Sigmoid colon (tissue), 6 donors: ENCODE measurements at regions not wholly inside any gene's neighbourhood (a gene's known extent, or its start where the extent isn't known, plus 50 kb on each side); places are given as distances from the start of the nearest gene placed in this dataset.

Experiments used
- DNase-seq: peaks from one replicate; pipeline ENCODE4 v3.0.0-alpha.2; 2019
- H3K27ac ChIP-seq, 4 donors: fragments of 200-600 bp; sonication (generic); one replicate each; pipeline ENCODE4 v1.5.1; 2016 to 2019; ENCODE audit warnings: mild to moderate bottlenecking in 1 of 4
- H3K27me3 ChIP-seq, 3 donors: fragments of 200-600 bp; sonication (generic); one replicate each; pipeline ENCODE4 v1.5.1; 2019; ENCODE audit warnings: mild to moderate bottlenecking in 1 of 3
- H3K36me3 ChIP-seq, 4 donors: fragments of 200-600 bp; sonication (generic); one replicate each; pipeline ENCODE4 v1.5.1; 2016 to 2019
- H3K4me1 ChIP-seq, 4 donors: fragments of 200-600 bp; sonication (generic); one replicate each; pipeline ENCODE4 v1.5.1; 2017 to 2019
- H3K4me3 ChIP-seq, 4 donors: fragments of 200-600 bp; sonication (generic); one replicate each; pipeline ENCODE4 v1.5.1; 2017 to 2019; ENCODE audit warnings: mild to moderate bottlenecking in 2 of 4, moderate library complexity in 1 of 4
- H3K9me3 ChIP-seq, 4 donors: fragments of 200-600 bp in 3 of 4; sonication (generic) in 3 of 4; one replicate each; pipeline versions ENCODE4 v1.5.1 to v1.6.1; 2013 to 2019
- CTCF ChIP-seq, 4 experiments: fragments of 450-650 bp in 3 of 4; fragments of 200-600 bp in 1 of 4; IDR thresholded peaks; one replicate each; pipeline ENCODE4 v1.5.1; 2016 to 2019; ENCODE audit warnings: antibody characterized with exemption in 4 of 4, mild to moderate bottlenecking in 3 of 4, moderate library complexity in 2 of 4
- EP300 ChIP-seq, 4 donors: sonication (generic); formaldehyde crosslinking; IDR thresholded peaks; one replicate each; pipeline ENCODE4 v1.6.1; 2017; ENCODE audit warnings: antibody characterized with exemption in 4 of 4
- POLR2A ChIP-seq, 2 donors: fragments of 450-650 bp; IDR thresholded peaks; one replicate each; pipeline ENCODE4 v1.6.1; 2016; ENCODE audit warnings: antibody characterized with exemption in 2 of 2, mild to moderate bottlenecking in 2 of 2, moderate library complexity in 2 of 2
- POLR2AphosphoS5 ChIP-seq, 4 donors: sonication (generic); formaldehyde crosslinking; IDR thresholded peaks; one replicate each; pipeline ENCODE4 v1.6.1; 2017; ENCODE audit warnings: antibody characterized with exemption in 4 of 4
- WGBS, 2 donors: extraction: QIAGEN DNeasy Blood & Tissue Kit; methylation state at CpG; one replicate each; pipeline ENCODE4 v1.1.7; 2013; 5-methylcytosine and 5-hydroxymethylcytosine counted together
- intact Hi-C: fragments of 100-400 bp; cut with DNase I; formaldehyde crosslinking; loops from one replicate; pipeline ENCODE4 v1.15.1; 2023
- donor health status: healthy with polysubstance abuse.
- donor health status: healthy.

- intact Hi-C loops: no loop called here
- Histone ChIP-seq H3K27ac (no peak overlapping the region), H3K36me3 (no peaks in the 10 kb centered on the region), H3K4me1 (no peaks in the 10 kb centered on the region), H3K27me3 (no peaks in the 10 kb centered on the region), H3K9me3 (no peaks in the 10 kb centered on the region), H3K4me3 (no peak overlapping the region)
- TF ChIP-seq EP300 (IDR thresholded peaks at IDR 0.05) (no peak), POLR2AphosphoS5 (IDR thresholded peaks at IDR 0.05) (no peak), POLR2A (IDR thresholded peaks at IDR 0.05) (no peak), CTCF (IDR thresholded peaks at IDR 0.05) (no peak)
- 70 to 73% methylated on average over 4 of the region's 4 CpGs for WGBS, 2 donors
- DNase-seq: no peak
These were observed 849.4 kb downstream of the SLC4A3 start for GRCh38 chr2:220476877-220477276.

- no peaks in the 10 kb centered on the region for H3K36me3 ChIP-seq
- 19 to 69% methylated on average over 4 of the region's 4 CpGs for WGBS, 2 donors
- intact Hi-C loops: no loop called here
These were observed 851.1 kb downstream of the SLC4A3 start for GRCh38 chr2:220478305-220479058.

GRCh38 chr2:220482716-220483115 is 855.3 kb downstream of the SLC4A3 start:
- H3K4me1 ChIP-seq: no peaks in the 10 kb centered on the region
- H3K27me3 ChIP-seq: no peaks in the 10 kb centered on the region
- intact Hi-C loops: no loop called here
- no peak overlapping the region for H3K4me3 ChIP-seq
- no peak overlapping the region for H3K27ac ChIP-seq
- no peak for DNase-seq
- H3K36me3 ChIP-seq: no peaks in the 10 kb centered on the region
- H3K9me3 ChIP-seq: no peaks in the 10 kb centered on the region
- 86 to 93% methylated on average over 3 of the region's 3 CpGs for WGBS, 2 donors
- TF ChIP-seq CTCF (IDR thresholded peaks at IDR 0.05) (no peak), POLR2A (IDR thresholded peaks at IDR 0.05) (no peak), EP300 (IDR thresholded peaks at IDR 0.05) (no peak), POLR2AphosphoS5 (IDR thresholded peaks at IDR 0.05) (no peak)

More at GRCh38 chr2:220478305-220479058, 851.1 kb downstream of the SLC4A3 start:
- no peak for DNase-seq
- H3K27me3 ChIP-seq: no peaks in the 10 kb centered on the region
- no peaks in the 10 kb centered on the region for H3K9me3 ChIP-seq
- H3K27ac ChIP-seq: no peak overlapping the region
- H3K4me3 ChIP-seq: no peak overlapping the region
- no peak for TF ChIP-seq POLR2AphosphoS5 (IDR thresholded peaks at IDR 0.05)
- TF ChIP-seq CTCF (IDR thresholded peaks at IDR 0.05): no peak
- no peak for TF ChIP-seq POLR2A (IDR thresholded peaks at IDR 0.05)
- no peak for TF ChIP-seq EP300 (IDR thresholded peaks at IDR 0.05)
- no peaks in the 10 kb centered on the region for H3K4me1 ChIP-seq

- no peak for DNase-seq
- H3K9me3 ChIP-seq: no peaks in the 10 kb centered on the region
- H3K36me3 ChIP-seq: no peaks in the 10 kb centered on the region
- no peak overlapping the region for H3K4me3 ChIP-seq
- H3K27ac ChIP-seq: no peak overlapping the region
- TF ChIP-seq POLR2A (IDR thresholded peaks at IDR 0.05) (no peak), EP300 (IDR thresholded peaks at IDR 0.05) (no peak), CTCF (IDR thresholded peaks at IDR 0.05) (no peak), POLR2AphosphoS5 (IDR thresholded peaks at IDR 0.05) (no peak)
- intact Hi-C loops: no loop called here
- H3K4me1 ChIP-seq: no peaks in the 10 kb centered on the region
- no peaks in the 10 kb centered on the region for H3K27me3 ChIP-seq
These were observed 861.7 kb downstream of the SLC4A3 start for GRCh38 chr2:220489121-220489520.

- intact Hi-C loops: no loop called here
- no peak for DNase-seq
- Histone ChIP-seq H3K4me3 (no peak overlapping the region), H3K4me1 (no peaks in the 10 kb centered on the region), H3K9me3 (no peaks in the 10 kb centered on the region), H3K27ac (no peak overlapping the region), H3K27me3 (no peaks in the 10 kb centered on the region), H3K36me3 (no peaks in the 10 kb centered on the region)
- WGBS, 2 donors: 82 to 83% methylated on average over 4 of the region's 4 CpGs
- TF ChIP-seq EP300 (IDR thresholded peaks at IDR 0.05): no peak
- TF ChIP-seq CTCF (IDR thresholded peaks at IDR 0.05): no peak
- TF ChIP-seq POLR2A (IDR thresholded peaks at IDR 0.05): no peak
- TF ChIP-seq POLR2AphosphoS5 (IDR thresholded peaks at IDR 0.05): no peak
These were observed 864.2 kb downstream of the SLC4A3 start for GRCh38 chr2:220491670-220492069.
